Tibial nerve (tissue), 4 donors: ENCODE measurements at regions not wholly inside any gene's neighbourhood (a gene's known extent, or its start where the extent isn't known, plus 50 kb on each side); places are given as distances from the start of the nearest gene placed in this dataset.

ENCODE experiments used
- DNase-seq, 2 donors: peaks; one replicate each; pipeline ENCODE4 v3.0.0-alpha.2; 2019; ENCODE audit warnings: low spot score in 2 of 2
- H3K27ac ChIP-seq, 4 donors: fragments of 200-600 bp; sonication (generic) in 3 of 4; one replicate each; pipeline ENCODE4 v1.5.1; 2017 to 2019; ENCODE audit warnings: mild to moderate bottlenecking in 1 of 4
- H3K27me3 ChIP-seq, 2 donors: fragments of 200-600 bp; sonication (generic) in 1 of 2; one replicate each; pipeline versions ENCODE4 v1.5.1 to v1.6.0; 2017 to 2019
- H3K36me3 ChIP-seq, 3 donors: fragments of 200-600 bp; sonication (generic); one replicate each; pipeline ENCODE4 v1.5.1; 2018 to 2019
- H3K4me1 ChIP-seq, 4 donors: fragments of 200-600 bp; sonication (generic) in 3 of 4; one replicate each; pipeline ENCODE4 v1.5.1; 2017 to 2019
- H3K4me3 ChIP-seq, 4 donors: fragments of 200-600 bp; sonication (generic) in 3 of 4; one replicate each; pipeline ENCODE4 v1.5.1; 2017 to 2019; ENCODE audit warnings: mild to moderate bottlenecking in 1 of 4, moderate library complexity in 1 of 4
- H3K9me3 ChIP-seq, 4 donors: fragments of 200-600 bp; sonication (generic) in 3 of 4; one replicate each; pipeline ENCODE4 v1.5.1; 2017 to 2019
- CTCF ChIP-seq, 5 experiments: fragments of 200-600 bp in 3 of 5; fragments of 450-650 bp in 2 of 5; sonication (generic) in 3 of 5; IDR thresholded peaks; one replicate each; pipeline ENCODE4 v1.5.1; 2016 to 2019; ENCODE audit warnings: antibody characterized with exemption in 5 of 5, mild to moderate bottlenecking in 3 of 5, moderate library complexity in 2 of 5
- EP300 ChIP-seq, 2 donors: sonication (generic); formaldehyde crosslinking; IDR thresholded peaks; one replicate each; pipeline ENCODE4 v1.6.1; 2017; ENCODE audit warnings: antibody characterized with exemption in 2 of 2, mild to moderate bottlenecking in 1 of 2
- POLR2A ChIP-seq, 2 donors: fragments of 450-650 bp; IDR thresholded peaks; one replicate each; pipeline ENCODE4 v1.6.1; 2017; ENCODE audit warnings: antibody characterized with exemption in 2 of 2, mild to moderate bottlenecking in 2 of 2, moderate library complexity in 2 of 2
- WGBS, 2 donors: methylation state at CpG; one replicate each; pipeline ENCODE4 v1.1.5; 2018; 5-methylcytosine and 5-hydroxymethylcytosine counted together

GRCh38 chr7:136234040-136234439 is 256.9 kb upstream of the MTPN start:
- Histone ChIP-seq H3K36me3 (no peaks in the 10 kb centered on the region), H3K27ac (no peak overlapping the region), H3K4me1 (no peaks in the 10 kb centered on the region), H3K9me3 (no peaks in the 10 kb centered on the region), H3K4me3 (no peak overlapping the region), H3K27me3 (no peaks in the 10 kb centered on the region)
- no peak for DNase-seq
- no peak for TF ChIP-seq CTCF (IDR thresholded peaks at IDR 0.05)
- no peak for TF ChIP-seq EP300 (IDR thresholded peaks at IDR 0.05)
- no peak for TF ChIP-seq POLR2A (IDR thresholded peaks at IDR 0.05)

- 69 to 74% methylated on average over 1 of the region's 1 CpG for WGBS, 2 donors
- DNase-seq, result no peak
- Histone ChIP-seq H3K27ac (no peak overlapping the region), H3K27me3 (no peaks in the 10 kb centered on the region), H3K9me3 (no peaks in the 10 kb centered on the region), H3K36me3 (no peaks in the 10 kb centered on the region), H3K4me3 (no peak overlapping the region), H3K4me1 (no peaks in the 10 kb centered on the region)
- no peak for TF ChIP-seq CTCF (IDR thresholded peaks at IDR 0.05)
- TF ChIP-seq POLR2A (IDR thresholded peaks at IDR 0.05), result no peak
- no peak for TF ChIP-seq EP300 (IDR thresholded peaks at IDR 0.05)
Observed at GRCh38 chr7:136230210-136230609, 253.1 kb upstream of the MTPN start.

GRCh38 chr7:136229790-136230189 is 252.6 kb upstream of the MTPN start:
- Histone ChIP-seq H3K4me1 (no peaks in the 10 kb centered on the region), H3K4me3 (no peak overlapping the region), H3K9me3 (peaks cover 0 to 2% (median 0%) of the 10 kb centered on the region in 4 donors), H3K36me3 (no peaks in the 10 kb centered on the region), H3K27ac (no peak overlapping the region), H3K27me3 (no peaks in the 10 kb centered on the region)
- WGBS, 2 donors, result 95 to 100% methylated on average over 1 of the region's 1 CpG
- DNase-seq, result no peak
- TF ChIP-seq CTCF (IDR thresholded peaks at IDR 0.05) (no peak), EP300 (IDR thresholded peaks at IDR 0.05) (no peak), POLR2A (IDR thresholded peaks at IDR 0.05) (no peak)

GRCh38 chr7:136228171-136228570 is 251.0 kb upstream of the MTPN start:
- Histone ChIP-seq H3K27me3 (no peaks in the 10 kb centered on the region), H3K4me1 (no peaks in the 10 kb centered on the region), H3K9me3 (peaks cover 0 to 6% (median 0%) of the 10 kb centered on the region in 4 donors), H3K4me3 (no peak overlapping the region), H3K36me3 (no peaks in the 10 kb centered on the region), H3K27ac (no peak overlapping the region)
- TF ChIP-seq EP300 (IDR thresholded peaks at IDR 0.05), result no peak
- TF ChIP-seq POLR2A (IDR thresholded peaks at IDR 0.05), result no peak
- no peak for DNase-seq
- WGBS, 2 donors, result 76 to 77% methylated on average over 3 of the region's 3 CpGs

- no peak for TF ChIP-seq POLR2A (IDR thresholded peaks at IDR 0.05)
- no peak for TF ChIP-seq EP300 (IDR thresholded peaks at IDR 0.05)
- no peak for TF ChIP-seq CTCF (IDR thresholded peaks at IDR 0.05)
- H3K27ac ChIP-seq, result no peak overlapping the region
- DNase-seq, result no peak
- H3K36me3 ChIP-seq, result no peaks in the 10 kb centered on the region
- 62 to 85% methylated on average over 1 of the region's 1 CpG for WGBS, 2 donors
- H3K4me3 ChIP-seq, result no peak overlapping the region
- H3K27me3 ChIP-seq, result no peaks in the 10 kb centered on the region
- peaks cover 0 to 5% (median 0%) of the 10 kb centered on the region in 4 donors for H3K9me3 ChIP-seq
- H3K4me1 ChIP-seq, result no peaks in the 10 kb centered on the region
Observed at GRCh38 chr7:136214356-136214755, 237.2 kb upstream of the MTPN start.

- TF ChIP-seq POLR2A (IDR thresholded peaks at IDR 0.05), result no peak
- TF ChIP-seq EP300 (IDR thresholded peaks at IDR 0.05), result no peak
- TF ChIP-seq CTCF (IDR thresholded peaks at IDR 0.05), result no peak
- Histone ChIP-seq H3K9me3 (peaks cover 0 to 5% (median 0%) of the 10 kb centered on the region in 4 donors), H3K4me1 (no peaks in the 10 kb centered on the region), H3K36me3 (no peaks in the 10 kb centered on the region), H3K4me3 (no peak overlapping the region), H3K27ac (no peak overlapping the region), H3K27me3 (no peaks in the 10 kb centered on the region)
- 89 to 95% methylated on average over 12 of the region's 12 CpGs for WGBS, 2 donors
- no peak for DNase-seq
Observed at GRCh38 chr7:136213012-136213411, 235.9 kb upstream of the MTPN start.
